DMS53 treated with DMSO at 0.1 percent for 48 hours (cell line): ENCODE measurements at regions not wholly inside any gene's neighbourhood (a gene's known extent, or its start where the extent isn't known, plus 50 kb on each side); places are given as distances from the start of the nearest gene placed in this dataset.
"Not testable (repeated sequence)": the region's sequence is repeated elsewhere in the genome, so short reads cannot be mapped to it uniquely, and the experiment has no call there.

ENCODE experiments used
- DNase-seq: peaks from one replicate; lab custom pipeline; 2025; ENCODE audit not compliant: unreplicated experiment; lab: John Stamatoyannopoulos, UW

- DNase-seq, result no peak
Measured at GRCh38 chrX:130467936-130468335, 66.1 kb downstream of the RBMX2 start.

GRCh38 chrX:130468395-130468923 lies 66.7 kb downstream of the RBMX2 start:
- no peak for DNase-seq

GRCh38 chrX:130482871-130483270 lies 81.1 kb downstream of the RBMX2 start:
- DNase-seq, result no peak

GRCh38 chrX:130485870-130486269 lies 84.1 kb downstream of the RBMX2 start:
- DNase-seq, result no peak

- DNase-seq, result not testable (repeated sequence)
Measured at GRCh38 chrX:130495502-130495901, 93.7 kb downstream of the RBMX2 start.

- no peak for DNase-seq
Measured at GRCh38 chrX:130497531-130497930, 95.7 kb downstream of the RBMX2 start.

- no peak for DNase-seq
Measured at GRCh38 chrX:130498653-130499274, 97.0 kb downstream of the RBMX2 start.

- DNase-seq, result no peak
Measured at GRCh38 chrX:130502016-130502570, 100.3 kb downstream of the RBMX2 start.

- no peak for DNase-seq
Measured at GRCh38 chrX:130504019-130504418, 102.2 kb downstream of the RBMX2 start.

- DNase-seq, result no peak
Measured at GRCh38 chrX:130507015-130507414, 105.2 kb downstream of the RBMX2 start.

GRCh38 chrX:130512534-130512933 lies 110.7 kb downstream of the RBMX2 start:
- DNase-seq, result not testable (repeated sequence)

GRCh38 chrX:130516123-130516522 lies 114.3 kb downstream of the RBMX2 start:
- DNase-seq, result no peak

GRCh38 chrX:130523460-130524394 lies 121.9 kb downstream of the RBMX2 start:
- DNase-seq, result peak; percentile 41

- no peak for DNase-seq
Measured at GRCh38 chrX:130524476-130525194, 122.8 kb downstream of the RBMX2 start.

- no peak for DNase-seq
Measured at GRCh38 chrX:130529531-130529930, 127.7 kb downstream of the RBMX2 start.

GRCh38 chrX:130531066-130531465 lies 129.3 kb downstream of the RBMX2 start:
- no peak for DNase-seq

GRCh38 chrX:130539721-130540321 lies 138.0 kb downstream of the RBMX2 start:
- DNase-seq, result peak; percentile 23

- DNase-seq, result no peak
Measured at GRCh38 chrX:130543603-130544325, 142.0 kb downstream of the RBMX2 start.

- no peak for DNase-seq
Measured at GRCh38 chrX:130545796-130546195, 144.0 kb downstream of the RBMX2 start.

GRCh38 chrX:130549382-130549781 lies 147.6 kb downstream of the RBMX2 start:
- DNase-seq, result peak; percentile 35
